ENCODE measurements at regions not wholly inside any gene's neighbourhood (a gene's known extent, or its start where the extent isn't known, plus 50 kb on each side); places are given as distances from the start of the nearest gene placed in this dataset.

DNA sequence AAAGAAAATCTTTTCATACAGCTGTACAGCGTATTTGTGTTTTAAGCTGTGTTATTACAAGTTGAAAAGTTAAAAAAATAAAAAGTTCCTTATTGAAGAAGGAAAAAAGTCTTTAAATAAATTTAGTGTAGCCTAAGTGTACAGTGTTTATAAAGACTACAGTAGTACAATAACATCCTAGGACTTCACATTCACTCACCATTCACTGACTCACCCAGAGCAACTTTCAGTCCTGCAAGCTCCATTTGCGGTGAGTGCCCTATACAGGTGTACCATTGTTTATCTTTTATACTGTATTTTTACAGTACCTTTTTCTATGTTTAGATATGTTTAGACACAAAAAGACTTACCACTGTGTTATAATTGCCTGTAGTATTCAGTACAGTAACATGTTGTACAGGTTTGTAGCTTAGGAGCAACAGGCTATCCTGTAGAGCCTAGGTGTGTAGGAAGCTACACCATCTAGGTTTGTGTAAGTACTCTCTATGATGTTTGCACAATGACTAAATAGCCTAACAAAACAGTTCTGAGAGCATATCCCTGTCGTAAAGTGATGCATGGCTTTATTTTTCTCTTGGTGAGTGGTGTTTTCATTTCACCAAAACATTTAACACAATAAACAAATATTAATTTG lies 275.2 kb downstream of the DACT1 start:
- Histone ChIP-seq H3K4me3 (ENCODE audit: low read length) (no peak overlapping the region), H3K79me2 (ENCODE audit: control insufficient read depth, low read length) (no peaks in the 10 kb centered on the region), H3K9me2 (replicated peaks; ENCODE audit: control insufficient read depth, low read length) (no peaks in the 10 kb centered on the region; the same call in 1 of the 2 replicates), H3K9me3 (ENCODE audit: control insufficient read depth, insufficient read depth, low read length) (no peaks in the 10 kb centered on the region), H3K27ac (ENCODE audit: low read depth, low read length) (no peak overlapping the region), H3F3A (ENCODE audit: control insufficient read depth, insufficient read depth) (no peaks in the 10 kb centered on the region), H3K4me2 (ENCODE audit: low read length) (no peak overlapping the region), H3K36me3 (ENCODE audit: control insufficient read depth, low read length) (no peaks in the 10 kb centered on the region), H4K20me1 (ENCODE audit: control insufficient read depth, insufficient read depth, low read depth, low read length) (no peaks in the 10 kb centered on the region), H3K4me1 (ENCODE audit: control insufficient read depth, low read length) (no peaks in the 10 kb centered on the region), H3K27me3 (ENCODE audit: control insufficient read depth, low read length) (peaks cover 6% of the 10 kb centered on the region; the same call in 1 of the 2 replicates)
- TF ChIP-seq, protein P1, sequence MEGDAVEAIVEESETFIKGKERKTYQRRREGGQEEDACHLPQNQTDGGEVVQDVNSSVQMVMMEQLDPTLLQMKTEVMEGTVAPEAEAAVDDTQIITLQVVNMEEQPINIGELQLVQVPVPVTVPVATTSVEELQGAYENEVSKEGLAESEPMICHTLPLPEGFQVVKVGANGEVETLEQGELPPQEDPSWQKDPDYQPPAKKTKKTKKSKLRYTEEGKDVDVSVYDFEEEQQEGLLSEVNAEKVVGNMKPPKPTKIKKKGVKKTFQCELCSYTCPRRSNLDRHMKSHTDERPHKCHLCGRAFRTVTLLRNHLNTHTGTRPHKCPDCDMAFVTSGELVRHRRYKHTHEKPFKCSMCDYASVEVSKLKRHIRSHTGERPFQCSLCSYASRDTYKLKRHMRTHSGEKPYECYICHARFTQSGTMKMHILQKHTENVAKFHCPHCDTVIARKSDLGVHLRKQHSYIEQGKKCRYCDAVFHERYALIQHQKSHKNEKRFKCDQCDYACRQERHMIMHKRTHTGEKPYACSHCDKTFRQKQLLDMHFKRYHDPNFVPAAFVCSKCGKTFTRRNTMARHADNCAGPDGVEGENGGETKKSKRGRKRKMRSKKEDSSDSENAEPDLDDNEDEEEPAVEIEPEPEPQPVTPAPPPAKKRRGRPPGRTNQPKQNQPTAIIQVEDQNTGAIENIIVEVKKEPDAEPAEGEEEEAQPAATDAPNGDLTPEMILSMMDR (IDR thresholded peaks at IDR 0.05; ENCODE audit: low read depth, low read length, poor library complexity, severe bottlenecking), result no peak
- TF ChIP-seq EZH2phosphoT487 (IDR thresholded peaks at IDR 0.05; ENCODE audit: borderline replicate concordance, low read length), result no peak

DNA sequence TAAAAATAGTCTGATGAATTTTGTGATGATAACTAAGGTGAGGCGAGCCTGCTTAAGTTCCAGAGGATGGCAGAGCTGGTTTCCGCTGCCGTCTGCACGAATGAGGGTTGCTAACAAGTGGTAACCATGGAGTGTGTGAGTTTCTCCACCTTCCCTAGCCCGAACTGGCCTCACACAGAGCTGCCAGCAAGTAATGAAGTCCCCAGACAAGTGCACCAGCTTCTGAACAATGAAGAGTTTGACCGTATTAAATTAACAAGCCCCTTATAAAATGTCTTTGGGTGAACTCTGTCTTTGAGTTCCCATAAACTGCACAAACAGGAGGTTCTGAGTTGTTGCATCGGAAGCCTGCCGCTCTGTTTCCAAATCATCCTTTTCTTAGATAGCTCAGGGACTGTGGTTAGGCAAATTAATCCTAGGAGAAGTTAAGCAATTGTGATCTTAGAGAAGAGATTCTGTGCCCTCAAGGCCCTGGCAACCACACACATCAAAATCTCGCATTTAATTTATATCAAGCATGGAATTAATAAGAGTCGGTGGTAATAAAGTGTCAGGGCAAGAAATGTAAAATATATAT lies 274.1 kb upstream of the DAAM1 start:
- TF ChIP-seq, protein P1 (IDR thresholded peaks at IDR 0.05; ENCODE audit: low read depth, low read length, poor library complexity, severe bottlenecking), result no peak
- no peak for TF ChIP-seq EZH2phosphoT487 (IDR thresholded peaks at IDR 0.05; ENCODE audit: borderline replicate concordance, low read length)

DNA sequence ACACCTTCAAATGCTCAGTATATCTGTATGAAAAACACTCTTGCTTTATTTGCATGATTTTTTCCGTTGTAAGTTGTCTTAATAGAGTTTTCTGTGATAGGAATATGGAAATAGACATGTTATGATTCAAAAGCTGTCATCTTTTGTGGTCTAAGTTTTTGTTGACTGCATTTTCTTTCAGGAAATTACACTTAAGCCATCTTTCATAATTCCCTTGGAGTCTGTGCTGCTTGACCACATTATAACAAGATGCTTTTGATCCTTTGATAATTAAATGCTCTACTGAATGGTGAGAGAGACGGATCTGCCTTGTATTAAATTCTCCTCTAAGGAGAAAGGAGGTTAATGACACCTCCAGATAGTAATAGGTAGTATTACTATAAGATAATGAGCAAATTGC lies 272.8 kb upstream of the DAAM1 start:
- Histone ChIP-seq H3K79me2 (ENCODE audit: control insufficient read depth, low read length) (no peaks in the 10 kb centered on the region), H4K20me1 (ENCODE audit: control insufficient read depth, insufficient read depth, low read depth, low read length) (no peaks in the 10 kb centered on the region), H3F3A (ENCODE audit: control insufficient read depth, insufficient read depth) (no peaks in the 10 kb centered on the region), H3K27ac (ENCODE audit: low read depth, low read length) (no peak overlapping the region), H3K4me1 (ENCODE audit: control insufficient read depth, low read length) (no peaks in the 10 kb centered on the region), H3K9me3 (ENCODE audit: control insufficient read depth, insufficient read depth, low read length) (no peaks in the 10 kb centered on the region), H3K4me2 (ENCODE audit: low read length) (no peak overlapping the region), H3K27me3 (ENCODE audit: control insufficient read depth, low read length) (peaks cover 6% of the 10 kb centered on the region; the same call in 1 of the 2 replicates), H3K36me3 (ENCODE audit: control insufficient read depth, low read length) (no peaks in the 10 kb centered on the region), H3K9me2 (replicated peaks; ENCODE audit: control insufficient read depth, low read length) (no peaks in the 10 kb centered on the region; the same call in 1 of the 2 replicates), H3K4me3 (ENCODE audit: low read length) (no peak overlapping the region)
- TF ChIP-seq, protein P1 (IDR thresholded peaks at IDR 0.05; ENCODE audit: low read depth, low read length, poor library complexity, severe bottlenecking), result no peak
- TF ChIP-seq EZH2phosphoT487 (IDR thresholded peaks at IDR 0.05; ENCODE audit: borderline replicate concordance, low read length), result no peak

More for the DNA sequence above, 274.1 kb upstream of the DAAM1 start:
- Histone ChIP-seq H3K4me1 (ENCODE audit: control insufficient read depth, low read length) (no peaks in the 10 kb centered on the region), H3K36me3 (ENCODE audit: control insufficient read depth, low read length) (no peaks in the 10 kb centered on the region), H3K79me2 (ENCODE audit: control insufficient read depth, low read length) (no peaks in the 10 kb centered on the region), H3K9me2 (replicated peaks; ENCODE audit: control insufficient read depth, low read length) (no peaks in the 10 kb centered on the region; the same call in 1 of the 2 replicates), H3K4me2 (ENCODE audit: low read length) (no peak overlapping the region), H3F3A (ENCODE audit: control insufficient read depth, insufficient read depth) (no peaks in the 10 kb centered on the region), H3K27me3 (ENCODE audit: control insufficient read depth, low read length) (peaks cover 6% of the 10 kb centered on the region; the same call in 1 of the 2 replicates), H3K9me3 (ENCODE audit: control insufficient read depth, insufficient read depth, low read length) (no peaks in the 10 kb centered on the region), H3K4me3 (ENCODE audit: low read length) (no peak overlapping the region), H4K20me1 (ENCODE audit: control insufficient read depth, insufficient read depth, low read depth, low read length) (no peaks in the 10 kb centered on the region), H3K27ac (ENCODE audit: low read depth, low read length) (no peak overlapping the region)

All from DOHH2 (cell line).